ENCODE measurements at regions not wholly inside any gene's neighbourhood (a gene's known extent, or its start where the extent isn't known, plus 50 kb on each side); places are given as distances from the start of the nearest gene placed in this dataset.

DNA sequence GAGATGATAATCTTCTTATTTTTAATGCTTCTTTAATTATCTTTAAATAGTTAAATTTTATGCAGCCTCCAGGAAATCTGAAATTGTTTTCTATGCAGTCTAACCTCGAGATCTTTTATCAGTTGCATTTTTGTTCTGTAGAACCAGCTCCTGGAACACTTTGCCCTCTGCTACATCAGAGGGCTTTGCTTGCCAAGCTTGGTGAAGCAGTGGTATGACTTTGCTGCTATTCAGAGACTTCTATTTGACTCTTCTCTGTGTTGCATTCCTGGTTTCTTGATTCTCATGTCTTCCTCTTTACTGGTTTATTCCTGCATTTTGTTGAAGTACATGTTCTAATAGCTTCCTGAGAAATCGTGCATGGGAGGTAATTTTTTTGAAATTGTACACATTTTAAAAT, 163.7 kb upstream of the TMEM229A start:
- H3K9me2 ChIP-seq (ENCODE audit: insufficient read depth) = no peaks in the 10 kb centered on the region
- H4K20me1 ChIP-seq (ENCODE audit: insufficient read depth) = no peaks in the 10 kb centered on the region
- DNase-seq = no peak
- no peak overlapping the region for H3K4me3 ChIP-seq
- H3K79me2 ChIP-seq (ENCODE audit: insufficient read depth) = no peaks in the 10 kb centered on the region
- no peak overlapping the region for H3K9ac ChIP-seq
- H3K27ac ChIP-seq = no peak overlapping the region
- no peak overlapping the region for H3K4me2 ChIP-seq (ENCODE audit: unreplicated experiment)
- no peaks in the 10 kb centered on the region for H3K9me3 ChIP-seq (ENCODE audit: low read depth)
- H3K4me1 ChIP-seq (ENCODE audit: insufficient read depth) = no peaks in the 10 kb centered on the region
- no peak overlapping the region for H2AFZ ChIP-seq
- H3K27me3 ChIP-seq (replicated peaks; ENCODE audit: insufficient read depth) = no peaks in the 10 kb centered on the region
- no peaks in the 10 kb centered on the region for H3K36me3 ChIP-seq (ENCODE audit: low read depth)
- H3F3A ChIP-seq (ENCODE audit: insufficient read depth) = no peaks in the 10 kb centered on the region
- WGBS, 2 experiments (ENCODE audit: low coverage in 1 of 2, low lambda C conversion rate in 2 of 2, missing lambda C conversion rate in 2 of 2) = 6 to 8% methylated on average over 2 of the region's 2 CpGs
- no peak for TF ChIP-seq EZH2phosphoT487 (IDR thresholded peaks at IDR 0.05; ENCODE audit: insufficient read depth, low read depth)
- no peak for TF ChIP-seq EZH2 (IDR thresholded peaks at IDR 0.05; ENCODE audit: insufficient read depth, poor library complexity, severe bottlenecking)
- in situ Hi-C loops (cut with MboI) = no loop called here

DNA sequence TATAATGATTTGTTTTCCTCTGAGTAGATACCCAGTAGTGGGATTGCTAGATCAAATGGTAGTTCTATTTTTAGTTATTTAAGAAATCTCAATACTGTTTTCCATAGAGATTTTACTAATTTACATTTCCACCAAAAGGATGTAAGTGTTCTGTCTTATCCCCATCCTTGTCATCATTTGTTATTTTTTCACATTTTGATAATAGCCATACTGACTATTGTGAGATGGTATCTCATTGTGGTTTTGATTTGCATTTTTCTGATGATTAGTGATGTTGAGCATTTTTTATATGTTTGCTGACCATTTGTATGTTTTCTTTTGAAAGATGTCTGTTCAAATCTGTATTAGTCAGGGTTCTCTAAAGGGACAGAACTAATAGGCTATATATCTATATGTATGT, 160.0 kb upstream of the TMEM229A start:
- no peak overlapping the region for H3K9ac ChIP-seq
- no peaks in the 10 kb centered on the region for H3K4me1 ChIP-seq (ENCODE audit: insufficient read depth)
- H3K9me3 ChIP-seq (ENCODE audit: low read depth) = no peaks in the 10 kb centered on the region
- no peak overlapping the region for H3K4me3 ChIP-seq
- no peak overlapping the region for H3K4me2 ChIP-seq (ENCODE audit: unreplicated experiment)
- no peak for DNase-seq
- H4K20me1 ChIP-seq (ENCODE audit: insufficient read depth) = no peaks in the 10 kb centered on the region
- H2AFZ ChIP-seq = no peak overlapping the region
- H3K27me3 ChIP-seq (replicated peaks; ENCODE audit: insufficient read depth) = no peaks in the 10 kb centered on the region
- H3K36me3 ChIP-seq (ENCODE audit: low read depth) = no peaks in the 10 kb centered on the region
- in situ Hi-C loops (cut with MboI) = no loop called here
- no peaks in the 10 kb centered on the region for H3F3A ChIP-seq (ENCODE audit: insufficient read depth)
- H3K9me2 ChIP-seq (ENCODE audit: insufficient read depth) = no peaks in the 10 kb centered on the region
- no peaks in the 10 kb centered on the region for H3K79me2 ChIP-seq (ENCODE audit: insufficient read depth)
- no peak for TF ChIP-seq EZH2 (IDR thresholded peaks at IDR 0.05; ENCODE audit: insufficient read depth, poor library complexity, severe bottlenecking)
- TF ChIP-seq EZH2phosphoT487 (IDR thresholded peaks at IDR 0.05; ENCODE audit: insufficient read depth, low read depth) = no peak
- no peak overlapping the region for H3K27ac ChIP-seq

DNA sequence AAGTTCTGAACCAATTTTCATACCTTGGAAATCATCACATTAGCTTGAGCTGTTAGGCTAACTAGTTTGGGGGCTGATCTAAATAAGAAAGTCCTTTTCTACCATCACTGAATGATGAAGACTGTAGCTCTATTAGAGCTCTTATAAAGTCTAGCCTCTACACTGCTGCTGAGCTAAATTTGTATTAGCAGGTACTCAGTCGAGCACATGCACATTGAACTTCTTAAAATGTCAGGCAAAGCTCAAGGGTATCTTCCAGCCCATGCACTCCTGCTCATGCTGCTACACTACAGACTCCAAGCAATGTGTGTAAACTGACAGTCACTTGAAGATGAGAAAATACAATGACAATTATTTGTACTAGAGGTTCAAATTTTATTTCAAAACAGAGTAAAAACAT, 158.8 kb upstream of the TMEM229A start:
- Histone ChIP-seq H3K4me1 (ENCODE audit: insufficient read depth) (no peaks in the 10 kb centered on the region), H3K27me3 (replicated peaks; ENCODE audit: insufficient read depth) (no peaks in the 10 kb centered on the region), H3F3A (ENCODE audit: insufficient read depth) (no peaks in the 10 kb centered on the region), H3K9me3 (ENCODE audit: low read depth) (no peaks in the 10 kb centered on the region), H2AFZ (no peak overlapping the region), H3K79me2 (ENCODE audit: insufficient read depth) (no peaks in the 10 kb centered on the region), H3K27ac (no peak overlapping the region), H3K4me3 (no peak overlapping the region), H4K20me1 (ENCODE audit: insufficient read depth) (no peaks in the 10 kb centered on the region), H3K9ac (no peak overlapping the region), H3K36me3 (ENCODE audit: low read depth) (no peaks in the 10 kb centered on the region), H3K9me2 (ENCODE audit: insufficient read depth) (no peaks in the 10 kb centered on the region), H3K4me2 (ENCODE audit: unreplicated experiment) (no peak overlapping the region)
- 0 to 6% methylated on average over 1 of the region's 1 CpG for WGBS, 2 experiments (ENCODE audit: low coverage in 1 of 2, low lambda C conversion rate in 2 of 2, missing lambda C conversion rate in 2 of 2)
- TF ChIP-seq EZH2 (IDR thresholded peaks at IDR 0.05; ENCODE audit: insufficient read depth, poor library complexity, severe bottlenecking) = no peak
- TF ChIP-seq EZH2phosphoT487 (IDR thresholded peaks at IDR 0.05; ENCODE audit: insufficient read depth, low read depth) = no peak
- DNase-seq = no peak
- in situ Hi-C loops (cut with MboI) = no loop called here

DNA sequence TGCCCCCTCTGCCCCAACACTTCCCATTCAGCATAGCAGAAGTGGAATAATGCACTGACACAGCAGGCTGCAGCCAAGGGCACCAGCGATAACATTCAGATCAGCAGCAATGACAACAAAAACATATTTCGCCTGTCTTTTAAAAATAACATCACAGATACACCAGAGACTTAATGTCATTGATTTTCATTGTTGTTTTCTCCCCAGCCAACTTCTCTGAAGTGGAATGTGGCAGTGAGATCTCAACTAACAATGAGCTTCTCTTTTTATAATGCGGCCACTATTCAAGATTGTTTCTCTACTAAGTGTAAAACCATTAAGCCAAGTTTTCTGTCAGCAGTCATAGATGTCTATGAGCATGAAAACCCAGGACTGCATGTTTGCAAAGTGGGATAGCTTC, 158.2 kb upstream of the TMEM229A start:
- Histone ChIP-seq H2AFZ (no peak overlapping the region), H3K4me3 (no peak overlapping the region), H3K9ac (no peak overlapping the region), H3K36me3 (ENCODE audit: low read depth) (no peaks in the 10 kb centered on the region), H3K79me2 (ENCODE audit: insufficient read depth) (no peaks in the 10 kb centered on the region), H3K27me3 (replicated peaks; ENCODE audit: insufficient read depth) (no peaks in the 10 kb centered on the region), H3K27ac (no peak overlapping the region), H3K4me2 (ENCODE audit: unreplicated experiment) (no peak overlapping the region), H3K9me3 (ENCODE audit: low read depth) (no peaks in the 10 kb centered on the region), H3F3A (ENCODE audit: insufficient read depth) (no peaks in the 10 kb centered on the region), H4K20me1 (ENCODE audit: insufficient read depth) (no peaks in the 10 kb centered on the region), H3K9me2 (ENCODE audit: insufficient read depth) (no peaks in the 10 kb centered on the region), H3K4me1 (ENCODE audit: insufficient read depth) (no peaks in the 10 kb centered on the region)
- TF ChIP-seq EZH2phosphoT487 (IDR thresholded peaks at IDR 0.05; ENCODE audit: insufficient read depth, low read depth) = no peak
- TF ChIP-seq EZH2 (IDR thresholded peaks at IDR 0.05; ENCODE audit: insufficient read depth, poor library complexity, severe bottlenecking) = no peak
- in situ Hi-C loops (cut with MboI) = no loop called here
- no peak for DNase-seq
- WGBS, 2 experiments (ENCODE audit: low coverage in 1 of 2, low lambda C conversion rate in 2 of 2, missing lambda C conversion rate in 2 of 2) = 23 to 27% methylated on average over 3 of the region's 3 CpGs

DNA sequence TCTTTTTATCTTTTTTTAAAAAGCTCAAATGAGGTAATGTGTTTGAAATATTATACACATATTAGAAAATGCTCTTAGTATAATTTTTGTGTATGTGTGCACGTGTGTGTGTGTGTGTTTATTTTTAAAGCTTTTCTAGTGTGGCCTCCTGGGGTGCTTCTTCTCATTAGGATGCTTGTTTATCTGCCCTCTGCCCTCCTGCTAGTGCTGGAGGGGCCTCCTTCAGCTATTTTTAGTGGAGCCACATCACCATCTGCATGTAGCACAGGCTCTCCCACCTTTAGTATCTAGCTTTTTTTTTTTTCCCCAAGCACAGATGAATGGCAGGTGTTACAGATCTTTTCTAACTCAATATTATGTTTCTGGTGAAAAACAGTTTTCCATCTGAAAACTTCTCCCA, 155.7 kb upstream of the TMEM229A start:
- 0% methylated on average over 1 of the region's 1 CpG for WGBS, 2 experiments (ENCODE audit: low coverage in 1 of 2, low lambda C conversion rate in 2 of 2, missing lambda C conversion rate in 2 of 2)
- Histone ChIP-seq H3K79me2 (ENCODE audit: insufficient read depth) (no peaks in the 10 kb centered on the region), H4K20me1 (ENCODE audit: insufficient read depth) (no peaks in the 10 kb centered on the region), H3K9me3 (ENCODE audit: low read depth) (no peaks in the 10 kb centered on the region), H2AFZ (no peak overlapping the region), H3K27me3 (replicated peaks; ENCODE audit: insufficient read depth) (no peaks in the 10 kb centered on the region), H3K9me2 (ENCODE audit: insufficient read depth) (no peaks in the 10 kb centered on the region), H3K27ac (no peak overlapping the region), H3F3A (ENCODE audit: insufficient read depth) (no peaks in the 10 kb centered on the region), H3K4me3 (no peak overlapping the region), H3K36me3 (ENCODE audit: low read depth) (no peaks in the 10 kb centered on the region), H3K4me2 (ENCODE audit: unreplicated experiment) (no peak overlapping the region), H3K9ac (no peak overlapping the region), H3K4me1 (ENCODE audit: insufficient read depth) (no peaks in the 10 kb centered on the region)
- TF ChIP-seq EZH2 (IDR thresholded peaks at IDR 0.05; ENCODE audit: insufficient read depth, poor library complexity, severe bottlenecking) (no peak), EZH2phosphoT487 (IDR thresholded peaks at IDR 0.05; ENCODE audit: insufficient read depth, low read depth) (no peak)
- no peak for DNase-seq
- in situ Hi-C loops (cut with MboI) = no loop called here

All from GM23248 (cell line).